ENCODE measurements at regions not wholly inside any gene's neighbourhood (a gene's known extent, or its start where the extent isn't known, plus 50 kb on each side); places are given as distances from the start of the nearest gene placed in this dataset.

DNA sequence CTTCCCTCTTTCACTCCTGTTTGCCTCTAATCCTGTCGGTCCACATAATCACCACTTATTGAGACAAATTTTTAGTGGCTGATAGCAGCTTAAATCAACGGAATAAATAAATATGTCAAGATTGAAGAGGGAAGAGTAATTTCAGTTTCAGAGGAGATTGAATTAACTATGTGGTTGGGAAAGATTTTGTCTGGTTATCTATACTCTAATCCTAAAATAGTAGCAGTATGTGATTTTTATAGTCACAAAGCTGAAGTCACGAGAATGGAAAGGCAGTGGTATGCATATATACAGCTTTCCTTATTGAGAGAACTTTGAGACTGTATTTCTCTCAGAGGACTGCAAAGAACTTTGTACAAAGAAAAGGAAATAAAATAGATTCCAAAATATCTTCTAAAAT lies 493.3 kb downstream of the FAT4 start:
- ChIA-PET CTCF (ENCODE audit: low intra/inter-chr PET ratio, low total read pairs) (no interaction called here), POLR2A (no interaction called here)
- Histone ChIP-seq H3K27ac (ENCODE audit: extremely low read length, insufficient read depth, low read length) (no peak overlapping the region), H3K9ac (ENCODE audit: insufficient read depth, low read depth, low read length) (no peak overlapping the region), H2AFZ (ENCODE audit: low read length) (no peak overlapping the region), H3K4me2 (ENCODE audit: low read depth, low read length) (no peak overlapping the region), H3K4me3 (replicated peaks in 1 of 3; ENCODE audit: insufficient read depth in 1 of 3, low read depth in 2 of 3, low read length in 3 of 3) (no peak overlapping the region), H3K9me3 (ENCODE audit: low read length) (no peaks in the 10 kb centered on the region), H3K79me2 (ENCODE audit: insufficient read depth, low read length) (no peaks in the 10 kb centered on the region), H3K36me3 (replicated peaks in 1 of 2; ENCODE audit: control insufficient read depth in 1 of 2, insufficient read depth in 2 of 2, low read length in 2 of 2) (no peaks in the 10 kb centered on the region), H4K20me1 (ENCODE audit: insufficient read depth, low read length) (no peaks in the 10 kb centered on the region), H3K4me1 (ENCODE audit: insufficient read depth, low read length) (no peaks in the 10 kb centered on the region), H3K27me3 (ENCODE audit: control insufficient read depth in 1 of 2, insufficient read depth in 2 of 2, low read length in 2 of 2) (no peaks in the 10 kb centered on the region)
- FAIRE-seq (no peak), DNase-seq (ENCODE audit: low spot score) (no peak), ATAC-seq (no peak)
- intact Hi-C loops (cut with micrococcal nuclease; ENCODE audit: unreplicated experiment) (no loop called here), in situ Hi-C loops (cut with HindIII; ENCODE audit: extremely low pct_ligation_motif_present, low pct_unique_long_range_greater_than_20kb) (no loop called here)
- WGBS (ENCODE audit: low lambda C conversion rate), result 2% methylated on average over 3 of the region's 3 CpGs
- BruUV-seq (replicated peaks), result no TSS peak
- TF ChIP-seq ZIK1 (CRISPR knock-in tag; IDR thresholded peaks at IDR 0.05; ENCODE audit: borderline replicate concordance, low read depth) (no peak), MED1 (CRISPR knock-in tag; IDR thresholded peaks at IDR 0.05) (no peak), ZNF44 (CRISPR knock-in tag; IDR thresholded peaks at IDR 0.05) (no peak), CEBPG (CRISPR knock-in tag; IDR thresholded peaks at IDR 0.05) (no peak), ZFP36L2 (CRISPR knock-in tag; IDR thresholded peaks at IDR 0.05) (no peak), DMAP1 (CRISPR knock-in tag; IDR thresholded peaks at IDR 0.05) (no peak), ZNF577 (CRISPR knock-in tag; IDR thresholded peaks at IDR 0.05; ENCODE audit: borderline replicate concordance, low read depth) (no peak), ZNF232 (CRISPR knock-in tag; IDR thresholded peaks at IDR 0.05; ENCODE audit: borderline replicate concordance) (no peak), EEA1 (CRISPR knock-in tag; IDR thresholded peaks at IDR 0.05; ENCODE audit: borderline replicate concordance) (no peak), CCAR2 (optimal IDR thresholded peaks at IDR 0.05; ENCODE audit: low read depth, low read length) (no peak), ZNF180 (CRISPR knock-in tag; IDR thresholded peaks at IDR 0.05; ENCODE audit: borderline replicate concordance, low read depth) (no peak), ZFP36L1 (CRISPR knock-in tag; IDR thresholded peaks at IDR 0.05) (no peak), ZBTB7A (CRISPR knock-in tag; IDR thresholded peaks at IDR 0.05) (no peak)
- TF ChIP-seq, protein P1, sequence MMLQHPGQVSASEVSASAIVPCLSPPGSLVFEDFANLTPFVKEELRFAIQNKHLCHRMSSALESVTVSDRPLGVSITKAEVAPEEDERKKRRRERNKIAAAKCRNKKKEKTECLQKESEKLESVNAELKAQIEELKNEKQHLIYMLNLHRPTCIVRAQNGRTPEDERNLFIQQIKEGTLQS (CRISPR knock-in tag; IDR thresholded peaks at IDR 0.05), result no peak
